IMR-90 (cell line): ENCODE measurements at regions not wholly inside any gene's neighbourhood (a gene's known extent, or its start where the extent isn't known, plus 50 kb on each side); places are given as distances from the start of the nearest gene placed in this dataset.

Source experiments
- ATAC-seq: fragments of 200-7000 bp; cut with Tn5 transposase; 2 replicates; pipeline ENCODE4 v1.9.1; 2020; ENCODE audit warnings: low read depth, mild to moderate bottlenecking, moderate library complexity
- BruUV-seq: library from RNA; stranded (reverse); fragments of 400-500 nt; replicated peaks from 2 replicates; lab custom pipeline; 2021; lab: Mats Ljungman, UMichigan
- CTCF ChIA-PET: fragments of 300-600 bp; formaldehyde crosslinking; extraction: SDS; loops from one replicate; lab custom pipeline; 2021; ENCODE audit warnings: antibody characterized with exemption; lab: Yijun Ruan, JAX
- POLR2A ChIA-PET: fragments of 300-600 bp; sonication (Branson Sonifier 250); formaldehyde crosslinking; loops from one replicate; lab custom pipeline; 2022; ENCODE audit warnings: antibody characterized with exemption; ENCODE audit not compliant: unreplicated experiment; lab: Charles Lee
- DNase-seq: peaks from one replicate; pipeline ENCODE4 v3.0.0; 2013
- H2AFZ ChIP-seq: replicated peaks from 2 replicates; pipeline ENCODE3; 2013; ENCODE audit warnings: low read length, mild to moderate bottlenecking; ENCODE audit not compliant: poor library complexity
- H2AK5ac ChIP-seq: 2 replicates; pipeline ENCODE4 v1.6.1; 2013; ENCODE audit warnings: low read depth, low read length, inconsistent platforms
- H2AK9ac ChIP-seq: replicated peaks from 2 replicates; pipeline ENCODE3; 2013; ENCODE audit warnings: mild to moderate bottlenecking, low read depth, low read length, moderate library complexity; ENCODE audit not compliant: poor library complexity
- H2BK120ac ChIP-seq: 2 replicates; pipeline ENCODE4 v1.6.1; 2013; ENCODE audit warnings: low read depth, low read length, inconsistent platforms
- H2BK15ac ChIP-seq: 3 replicates; pipeline ENCODE4 v1.6.1; 2013; ENCODE audit warnings: low read depth, low read length, inconsistent platforms
- H2BK20ac ChIP-seq: 2 replicates; pipeline ENCODE4 v1.6.1; 2013; ENCODE audit warnings: low read depth, mild to moderate bottlenecking, inconsistent platforms, low read length, moderate library complexity
- H2BK5ac ChIP-seq: 2 replicates; pipeline ENCODE4 v1.6.1; 2013; ENCODE audit warnings: mild to moderate bottlenecking, low read depth, low read length, inconsistent platforms; ENCODE audit not compliant: poor library complexity, severe bottlenecking
- H3K14ac ChIP-seq: replicated peaks from 2 replicates; pipeline ENCODE4 v1.6.1; 2013; ENCODE audit warnings: low read depth, low read length, inconsistent platforms
- H3K18ac ChIP-seq: 2 replicates; pipeline ENCODE4 v1.6.1; 2013; ENCODE audit warnings: low read depth, low read length, control low read depth
- H3K23ac ChIP-seq: 2 replicates; pipeline ENCODE4 v1.6.1; 2013; ENCODE audit warnings: low read depth, low read length, inconsistent platforms
- H3K27ac ChIP-seq: 2 replicates; pipeline ENCODE4 v1.5.1; 2013; ENCODE audit warnings: mild to moderate bottlenecking, control low read depth, low read length; ENCODE audit not compliant: insufficient read depth
- H3K27me3 ChIP-seq: 2 replicates; pipeline ENCODE4 v1.6.1; 2013; ENCODE audit warnings: low read length; ENCODE audit not compliant: control insufficient read depth, insufficient read depth
- H3K36me3 ChIP-seq: 2 replicates; pipeline ENCODE4 v1.6.1; 2013; ENCODE audit warnings: low read length, mixed read lengths; ENCODE audit not compliant: control insufficient read depth, insufficient read depth
- H3K4ac ChIP-seq: 2 replicates; pipeline ENCODE4 v1.6.1; 2013; ENCODE audit warnings: low read depth, low read length, inconsistent platforms
- H3K4me1 ChIP-seq: 2 replicates; pipeline ENCODE4 v1.6.1; 2013; ENCODE audit warnings: low read length, mixed read lengths; ENCODE audit not compliant: control insufficient read depth, insufficient read depth
- H3K4me2 ChIP-seq: 2 replicates; pipeline ENCODE4 v1.6.1; 2013; ENCODE audit warnings: low read depth, mild to moderate bottlenecking, control low read depth, low read length, moderate library complexity
- H3K4me3 ChIP-seq: 2 replicates; pipeline ENCODE4 v1.5.1; 2013; ENCODE audit warnings: low read depth, mild to moderate bottlenecking, control low read depth, low read length, moderate library complexity; ENCODE audit not compliant: insufficient read depth
- H3K56ac ChIP-seq: 2 replicates; pipeline ENCODE4 v1.6.1; 2013; ENCODE audit warnings: low read length, inconsistent platforms; ENCODE audit not compliant: insufficient read depth; ENCODE audit errors: extremely low read depth
- H3K79me1 ChIP-seq, 2 experiments: 2 replicates each; pipeline ENCODE4 v1.6.1; 2013; ENCODE audit warnings: low read length in 2 of 2, inconsistent platforms in 1 of 2, low read depth in 1 of 2
- H3K9ac ChIP-seq: 2 replicates; pipeline ENCODE4 v1.6.1; 2013; ENCODE audit warnings: low read depth, low read length, control low read depth
- H3K9me1 ChIP-seq: 2 replicates; pipeline ENCODE4 v1.6.1; 2013; ENCODE audit warnings: low read length, inconsistent platforms; ENCODE audit not compliant: insufficient read depth
- H3K9me3 ChIP-seq: 2 replicates; pipeline ENCODE4 v1.6.1; 2013; ENCODE audit warnings: low read length; ENCODE audit not compliant: control insufficient read depth, insufficient read depth
- H4K20me1 ChIP-seq: 2 replicates; pipeline ENCODE4 v1.6.1; 2013; ENCODE audit warnings: low read length, inconsistent platforms; ENCODE audit not compliant: insufficient read depth
- H4K5ac ChIP-seq: 2 replicates; pipeline ENCODE4 v1.6.1; 2013; ENCODE audit warnings: mild to moderate bottlenecking, low read depth, low read length, control low read depth
- H4K8ac ChIP-seq, 2 experiments: 2 replicates each; pipeline ENCODE4 v1.6.1; 2013; ENCODE audit warnings: low read depth in 2 of 2, low read length in 2 of 2, control low read depth in 1 of 2, inconsistent platforms in 1 of 2
- H4K91ac ChIP-seq: 2 replicates; pipeline ENCODE4 v1.6.1; 2013; ENCODE audit warnings: low read depth, low read length, inconsistent platforms; ENCODE audit not compliant: insufficient read depth
- BHLHE40 ChIP-seq: fragments of 150-350 bp; IDR thresholded peaks from 2 replicates; pipeline ENCODE4 v1.6.1; 2016; ENCODE audit warnings: mild to moderate bottlenecking, low read depth, low read length
- CHD1 ChIP-seq: IDR thresholded peaks from 2 replicates; pipeline ENCODE4 v1.6.1; 2012; ENCODE audit warnings: low read depth, low read length, improper control_type of control experiment
- ELK1 ChIP-seq: fragments of 150-350 bp; IDR thresholded peaks from 2 replicates; pipeline ENCODE4 v1.6.1; 2016; ENCODE audit warnings: low read depth, mild to moderate bottlenecking, low read length, moderate library complexity, borderline replicate concordance
- FOS ChIP-seq: fragments of 150-350 bp; IDR thresholded peaks from 2 replicates; pipeline ENCODE4 v1.6.1; 2016; ENCODE audit warnings: low read depth, low read length
- MAFK ChIP-seq: IDR thresholded peaks from 2 replicates; pipeline ENCODE4 v1.6.1; 2012; ENCODE audit warnings: low read depth, low read length, improper control_type of control experiment
- MAZ ChIP-seq: IDR thresholded peaks from 2 replicates; pipeline ENCODE4 v1.6.1; 2012; ENCODE audit warnings: low read depth, mild to moderate bottlenecking, low read length, improper control_type of control experiment, moderate library complexity, borderline replicate concordance
- MXI1 ChIP-seq: IDR thresholded peaks from 2 replicates; pipeline ENCODE4 v1.6.1; 2012; ENCODE audit warnings: low read depth, mild to moderate bottlenecking, low read length, moderate library complexity, borderline replicate concordance
- POLR2A ChIP-seq: IDR thresholded peaks from 2 replicates; pipeline ENCODE4 v1.6.1; 2012; ENCODE audit warnings: mild to moderate bottlenecking, low read depth, low read length
- RAD21 ChIP-seq: IDR thresholded peaks from 2 replicates; pipeline ENCODE4 v1.6.1; 2012; ENCODE audit warnings: low read length, improper control_type of control experiment
- RFX5 ChIP-seq: IDR thresholded peaks from 2 replicates; pipeline ENCODE4 v1.8.0; 2012; ENCODE audit warnings: low read depth, mild to moderate bottlenecking, low read length, moderate library complexity
- SMC3 ChIP-seq: fragments of 150-350 bp; IDR thresholded peaks from 2 replicates; pipeline ENCODE4 v1.6.1; 2016; ENCODE audit warnings: low read depth, mild to moderate bottlenecking, antibody characterized with exemption, low read length, moderate library complexity
- USF2 ChIP-seq: fragments of 150-350 bp; IDR thresholded peaks from 2 replicates; pipeline ENCODE4 v1.6.1; 2017; ENCODE audit warnings: mild to moderate bottlenecking, antibody characterized with exemption, low read length, low read depth
- WGBS, 2 experiments: methylation state at CpG; one replicate each; pipeline versions ENCODE4 v1.1.5 to v1.1.7; 2013; ENCODE audit warnings: missing lambda C conversion rate in 2 of 2; ENCODE audit not compliant: insufficient read length in 1 of 2; ENCODE audit errors: extremely low coverage in 2 of 2; 5-methylcytosine and 5-hydroxymethylcytosine counted together
- dilution Hi-C: fragments of 300-500 bp; cut with HindIII; formaldehyde crosslinking; loops from one replicate; pipeline ENCODE4 v1.14.3; 2018; ENCODE audit warnings: low sequenced_read_pairs; ENCODE audit not compliant: unreplicated experiment
- in situ Hi-C: fragments of 300-500 bp; cut with MboI; formaldehyde crosslinking; loops from 3 replicates; pipeline ENCODE4 v1.14.3; 2019; ENCODE audit warnings: low sequenced_read_pairs, inconsistent platforms, mixed read lengths
- intact Hi-C: fragments of 100-400 bp; cut with micrococcal nuclease; formaldehyde crosslinking; loops from 2 replicates; pipeline ENCODE4 v1.10.0; 2022

GRCh38 chr20:21918398-21918797 is 212.9 kb downstream of the PAX1 start:
- no peak overlapping the region for H2BK15ac ChIP-seq
- ATAC-seq, result no peak
- H3K23ac ChIP-seq, result no peak overlapping the region
- no peaks in the 10 kb centered on the region for H3K9me1 ChIP-seq
- no peak overlapping the region for H3K4me3 ChIP-seq
- no peak overlapping the region for H2BK120ac ChIP-seq
- intact Hi-C loops (no loop called here), dilution Hi-C loops (no loop called here), in situ Hi-C loops (no loop called here)
- no peak overlapping the region for H2AK9ac ChIP-seq
- no peak overlapping the region for H3K56ac ChIP-seq
- no peak overlapping the region for H3K18ac ChIP-seq
- no peak for DNase-seq
- POLR2A ChIA-PET, result no interaction called here
- H2AK5ac ChIP-seq, result no peak overlapping the region
- H4K20me1 ChIP-seq, result no peaks in the 10 kb centered on the region
- no peak overlapping the region for H4K8ac ChIP-seq
- no peak overlapping the region for H2BK20ac ChIP-seq
- H4K91ac ChIP-seq, result no peak overlapping the region
- no peak overlapping the region for H3K14ac ChIP-seq
- no peak overlapping the region for H4K5ac ChIP-seq
- no peak overlapping the region for H2BK5ac ChIP-seq
- CTCF ChIA-PET, result no interaction called here
- BruUV-seq, result no TSS peak
- no peak overlapping the region for H2AFZ ChIP-seq
- no peak overlapping the region for H3K4ac ChIP-seq
- no peaks in the 10 kb centered on the region for H3K27me3 ChIP-seq
- no peak overlapping the region for H3K9ac ChIP-seq
- no peaks in the 10 kb centered on the region for H3K4me1 ChIP-seq
- H3K9me3 ChIP-seq, result peaks cover 13% of the 10 kb centered on the region
- no peaks in the 10 kb centered on the region for H3K36me3 ChIP-seq
- WGBS, 2 experiments, result 60% methylated on average over 1 of the region's 7 CpGs; no CpG with 5 or more reads in 1 of the 2 experiments
- H3K27ac ChIP-seq, result no peak overlapping the region
- no peak overlapping the region for H3K4me2 ChIP-seq
- no peaks in the 10 kb centered on the region for H3K79me1 ChIP-seq
- TF ChIP-seq ELK1 (no peak), FOS (no peak), MAZ (no peak), USF2 (no peak), POLR2A (no peak), CHD1 (no peak), RFX5 (no peak), SMC3 (no peak), MAFK (no peak), RAD21 (no peak), MXI1 (no peak), BHLHE40 (no peak)
